ENCODE measurements at regions not wholly inside any gene's neighbourhood (a gene's known extent, or its start where the extent isn't known, plus 50 kb on each side); places are given as distances from the start of the nearest gene placed in this dataset.

- peak overlapping the region; percentile 94 for H3K27ac ChIP-seq (ENCODE audit: low read length)
- DNase-seq (ENCODE audit: low read depth, low spot score) (no peak), ATAC-seq (peak; percentile 59)
- CTCF ChIA-PET = interaction anchor here (0.5 to 1.0 kb wide), 4 partner anchors 9 to 360 kb away, joined by 3 to 7 read pairs (median 4); no protein-coding TSS in a partner anchor
- TF ChIP-seq TCF7L2 (IDR thresholded peaks at IDR 0.05; ENCODE audit: low read depth, low read length) (no peak), SIN3A (IDR thresholded peaks at IDR 0.05; ENCODE audit: borderline replicate concordance, insufficient read depth, low read depth, low read length) (peak; percentile 24; the same call in 1 of the 2 replicates), REST (IDR thresholded peaks at IDR 0.05; ENCODE audit: insufficient read depth in 1 of 2, low read depth in 2 of 2, low read length in 1 of 2) (no peak), CTCF (IDR thresholded peaks at IDR 0.05) (no peak), POLR2AphosphoS5 (IDR thresholded peaks at IDR 0.05; ENCODE audit: low read depth, low read length) (no peak; the same call in 1 of the 2 replicates)
- POLR2A ChIA-PET = no interaction called here
- H3K27me3 ChIP-seq (ENCODE audit: control insufficient read depth, insufficient read depth, low read length) = no peaks in the 10 kb centered on the region
- peak overlapping the region; percentile 72 to 86 for H3K4me3 ChIP-seq (ENCODE audit: low read depth in 2 of 2, low read length in 2 of 2)
- peaks cover 2% of the 10 kb centered on the region; the same call in 1 of the 2 replicates for H3K36me3 ChIP-seq (ENCODE audit: control insufficient read depth, insufficient read depth, low read length)
- no peaks in the 10 kb centered on the region for H3K9me3 ChIP-seq (ENCODE audit: control insufficient read depth, insufficient read depth, low read depth, low read length)
- intact Hi-C loops (cut with micrococcal nuclease; ENCODE audit: unreplicated experiment) (loop anchor here (10.0 kb wide), 1 partner anchor 296 kb away; no protein-coding TSS in a partner anchor), in situ Hi-C loops (cut with HindIII; ENCODE audit: low pct_unique_long_range_greater_than_20kb, low sequenced_read_pairs) (no loop called here)
- BruUV-seq (replicated peaks) = no TSS peak
- H3K4me1 ChIP-seq (ENCODE audit: control insufficient read depth, insufficient read depth, low read length) = peaks cover 73% of the 10 kb centered on the region
These were observed 94.3 kb downstream of the RFLNA start for GRCh38 chr12:124389138-124389724.

GRCh38 chr12:124388679-124389137, 93.8 kb downstream of the RFLNA start:
- Histone ChIP-seq H3K36me3 (ENCODE audit: control insufficient read depth, insufficient read depth, low read length) (peaks cover 5% of the 10 kb centered on the region; the same call in 1 of the 2 replicates), H3K9me3 (ENCODE audit: control insufficient read depth, insufficient read depth, low read depth, low read length) (no peaks in the 10 kb centered on the region), H3K27ac (ENCODE audit: low read length) (peak overlapping the region; percentile 94), H3K4me3 (ENCODE audit: low read depth in 2 of 2, low read length in 2 of 2) (peak overlapping the region; percentile 72 to 86), H3K27me3 (ENCODE audit: control insufficient read depth, insufficient read depth, low read length) (no peaks in the 10 kb centered on the region), H3K4me1 (ENCODE audit: control insufficient read depth, insufficient read depth, low read length) (peaks cover 73% of the 10 kb centered on the region)
- in situ Hi-C loops (cut with HindIII; ENCODE audit: low pct_unique_long_range_greater_than_20kb, low sequenced_read_pairs) = no loop called here
- TF ChIP-seq CTCF (IDR thresholded peaks at IDR 0.05) (no peak), POLR2AphosphoS5 (IDR thresholded peaks at IDR 0.05; ENCODE audit: low read depth, low read length) (peak; percentile 27), TCF7L2 (IDR thresholded peaks at IDR 0.05; ENCODE audit: low read depth, low read length) (no peak), SIN3A (IDR thresholded peaks at IDR 0.05; ENCODE audit: borderline replicate concordance, insufficient read depth, low read depth, low read length) (peak; percentile 14; the same call in 1 of the 2 replicates), REST (IDR thresholded peaks at IDR 0.05; ENCODE audit: insufficient read depth in 1 of 2, low read depth in 2 of 2, low read length in 1 of 2) (no peak)
- intact Hi-C loops (cut with micrococcal nuclease; ENCODE audit: unreplicated experiment) = loop anchor here (10.0 kb wide), 1 partner anchor 296 kb away; no protein-coding TSS in a partner anchor
- BruUV-seq (replicated peaks) = no TSS peak
- DNase-seq (ENCODE audit: low read depth, low spot score) (no peak), ATAC-seq (peak; percentile 41)
- POLR2A ChIA-PET = no interaction called here
- CTCF ChIA-PET = interaction anchor here (0.5 to 1.1 kb wide), 4 partner anchors 8 to 361 kb away, joined by 3 to 7 read pairs (median 4); no protein-coding TSS in a partner anchor

Measured in Panc1 (cell line).